ENCODE measurements at regions not wholly inside any gene's neighbourhood (a gene's known extent, or its start where the extent isn't known, plus 50 kb on each side); places are given as distances from the start of the nearest gene placed in this dataset.

DNA sequence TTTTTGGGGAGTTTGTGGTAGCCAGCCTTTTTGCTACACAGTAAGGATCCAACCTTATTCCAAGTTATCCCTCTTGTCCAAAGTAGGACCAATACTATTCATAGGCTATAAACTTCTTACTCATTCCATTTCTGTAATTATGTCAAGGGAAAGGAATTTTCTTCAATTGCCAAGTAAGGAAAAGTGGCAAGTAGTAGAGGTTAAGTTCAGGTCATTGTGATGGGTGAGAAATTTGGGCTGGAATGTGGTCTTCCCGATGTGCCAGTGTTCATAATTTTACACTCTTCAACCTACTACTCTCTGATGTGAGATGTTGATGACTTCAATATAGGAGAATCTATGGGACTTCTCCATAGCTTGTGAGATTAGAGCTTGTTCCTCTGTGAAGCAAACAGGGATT is 648.8 kb downstream of the METTL15 start (continued):
- TF ChIP-seq, protein P1, sequence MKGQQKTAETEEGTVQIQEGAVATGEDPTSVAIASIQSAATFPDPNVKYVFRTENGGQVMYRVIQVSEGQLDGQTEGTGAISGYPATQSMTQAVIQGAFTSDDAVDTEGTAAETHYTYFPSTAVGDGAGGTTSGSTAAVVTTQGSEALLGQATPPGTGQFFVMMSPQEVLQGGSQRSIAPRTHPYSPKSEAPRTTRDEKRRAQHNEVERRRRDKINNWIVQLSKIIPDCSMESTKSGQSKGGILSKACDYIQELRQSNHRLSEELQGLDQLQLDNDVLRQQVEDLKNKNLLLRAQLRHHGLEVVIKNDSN (IDR thresholded peaks at IDR 0.05; ENCODE audit: borderline replicate concordance, low read depth): no peak
- no peak for TF ChIP-seq EZH2phosphoT487 (IDR thresholded peaks at IDR 0.05; ENCODE audit: borderline replicate concordance, low read depth)
- TF ChIP-seq, protein P2, sequence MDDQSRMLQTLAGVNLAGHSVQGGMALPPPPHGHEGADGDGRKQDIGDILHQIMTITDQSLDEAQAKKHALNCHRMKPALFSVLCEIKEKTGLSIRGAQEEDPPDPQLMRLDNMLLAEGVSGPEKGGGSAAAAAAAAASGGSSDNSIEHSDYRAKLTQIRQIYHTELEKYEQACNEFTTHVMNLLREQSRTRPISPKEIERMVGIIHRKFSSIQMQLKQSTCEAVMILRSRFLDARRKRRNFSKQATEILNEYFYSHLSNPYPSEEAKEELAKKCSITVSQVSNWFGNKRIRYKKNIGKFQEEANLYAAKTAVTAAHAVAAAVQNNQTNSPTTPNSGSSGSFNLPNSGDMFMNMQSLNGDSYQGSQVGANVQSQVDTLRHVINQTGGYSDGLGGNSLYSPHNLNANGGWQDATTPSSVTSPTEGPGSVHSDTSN (IDR thresholded peaks at IDR 0.05): peak; percentile 23; the same call in 1 of the 2 replicates
- no peak for TF ChIP-seq FOXJ3 (CRISPR knock-in tag; IDR thresholded peaks at IDR 0.05)
- TF ChIP-seq JUND (IDR thresholded peaks at IDR 0.05): peak; percentile 60; the same call in 1 of the 2 replicates
- TF ChIP-seq, protein P3, sequence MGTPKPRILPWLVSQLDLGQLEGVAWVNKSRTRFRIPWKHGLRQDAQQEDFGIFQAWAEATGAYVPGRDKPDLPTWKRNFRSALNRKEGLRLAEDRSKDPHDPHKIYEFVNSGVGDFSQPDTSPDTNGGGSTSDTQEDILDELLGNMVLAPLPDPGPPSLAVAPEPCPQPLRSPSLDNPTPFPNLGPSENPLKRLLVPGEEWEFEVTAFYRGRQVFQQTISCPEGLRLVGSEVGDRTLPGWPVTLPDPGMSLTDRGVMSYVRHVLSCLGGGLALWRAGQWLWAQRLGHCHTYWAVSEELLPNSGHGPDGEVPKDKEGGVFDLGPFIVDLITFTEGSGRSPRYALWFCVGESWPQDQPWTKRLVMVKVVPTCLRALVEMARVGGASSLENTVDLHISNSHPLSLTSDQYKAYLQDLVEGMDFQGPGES (IDR thresholded peaks at IDR 0.05; ENCODE audit: low read depth, low read length): no peak
- TF ChIP-seq YY1 (IDR thresholded peaks at IDR 0.05; ENCODE audit: low read depth): no peak

DNA sequence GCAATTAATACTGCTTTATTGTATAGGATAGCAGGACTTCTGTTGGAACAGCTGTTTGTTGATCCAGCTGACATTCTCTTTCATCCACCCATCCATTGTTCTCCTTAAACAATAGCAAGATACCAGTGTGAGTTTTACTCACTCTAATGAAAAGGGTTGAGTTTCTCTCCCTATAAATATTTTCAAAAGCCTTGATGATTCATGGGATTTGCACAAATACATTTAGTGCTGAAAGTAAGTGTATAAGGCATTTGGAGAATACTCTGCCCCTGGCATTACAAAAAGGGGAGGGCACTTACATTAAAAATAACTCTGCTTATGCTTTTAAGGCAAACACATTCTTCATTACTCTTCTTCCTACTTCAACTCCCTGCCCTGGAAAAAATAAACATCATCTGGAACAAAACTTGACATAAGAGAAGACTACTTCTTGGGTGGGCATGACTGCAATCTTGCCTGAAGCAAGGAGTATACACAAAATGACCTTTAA is 634.9 kb downstream of the METTL15 start:
- CTCF ChIA-PET: no interaction called here
- POLR2A ChIA-PET: no interaction called here
- Histone ChIP-seq H3K9me3 (no peaks in the 10 kb centered on the region), H3K4me3 (ENCODE audit: low read depth in 2 of 2, low read length in 1 of 2) (no peak overlapping the region), H4K20me1 (ENCODE audit: insufficient read depth) (no peaks in the 10 kb centered on the region), H3K79me2 (ENCODE audit: insufficient read depth) (no peaks in the 10 kb centered on the region), H3K9me2 (no peaks in the 10 kb centered on the region), H3K9ac (no peak overlapping the region), H3K27me3 (ENCODE audit: insufficient read depth) (no peaks in the 10 kb centered on the region), H3F3A (replicated peaks; ENCODE audit: insufficient read depth) (peaks cover 3% of the 10 kb centered on the region), H3K4me2 (no peak overlapping the region), H3K4me1 (ENCODE audit: control insufficient read depth in 1 of 2, insufficient read depth in 2 of 2, low read depth in 1 of 2, low read length in 1 of 2) (peaks cover 0 to 23% of the 10 kb centered on the region in 2 experiments; a peak in 1 of 4 replicates), H3K36me3 (replicated peaks in 1 of 2; ENCODE audit: control insufficient read depth in 1 of 2, insufficient read depth in 2 of 2, low read length in 1 of 2) (peaks cover 0 to 8% of the 10 kb centered on the region in 2 experiments), H2AFZ (ENCODE audit: low read depth) (0 out of 2 replicates have a peak overlapping the region, but pooled peaks have one; percentile 49), H3K27ac (ENCODE audit: low read depth in 2 of 2, low read length in 1 of 2) (no peak overlapping the region)
- DNase-seq: no peak
- TF ChIP-seq RAD21 (IDR thresholded peaks at IDR 0.05; ENCODE audit: low read length): no peak
- no peak for TF ChIP-seq FOXM1 (IDR thresholded peaks at IDR 0.05; ENCODE audit: low read depth)
- TF ChIP-seq, protein P4, sequence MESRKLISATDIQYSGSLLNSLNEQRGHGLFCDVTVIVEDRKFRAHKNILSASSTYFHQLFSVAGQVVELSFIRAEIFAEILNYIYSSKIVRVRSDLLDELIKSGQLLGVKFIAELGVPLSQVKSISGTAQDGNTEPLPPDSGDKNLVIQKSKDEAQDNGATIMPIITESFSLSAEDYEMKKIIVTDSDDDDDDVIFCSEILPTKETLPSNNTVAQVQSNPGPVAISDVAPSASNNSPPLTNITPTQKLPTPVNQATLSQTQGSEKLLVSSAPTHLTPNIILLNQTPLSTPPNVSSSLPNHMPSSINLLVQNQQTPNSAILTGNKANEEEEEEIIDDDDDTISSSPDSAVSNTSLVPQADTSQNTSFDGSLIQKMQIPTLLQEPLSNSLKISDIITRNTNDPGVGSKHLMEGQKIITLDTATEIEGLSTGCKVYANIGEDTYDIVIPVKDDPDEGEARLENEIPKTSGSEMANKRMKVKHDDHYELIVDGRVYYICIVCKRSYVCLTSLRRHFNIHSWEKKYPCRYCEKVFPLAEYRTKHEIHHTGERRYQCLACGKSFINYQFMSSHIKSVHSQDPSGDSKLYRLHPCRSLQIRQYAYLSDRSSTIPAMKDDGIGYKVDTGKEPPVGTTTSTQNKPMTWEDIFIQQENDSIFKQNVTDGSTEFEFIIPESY (IDR thresholded peaks at IDR 0.05; ENCODE audit: borderline replicate concordance, low read depth): no peak
- no peak for TF ChIP-seq FOSL2 (IDR thresholded peaks at IDR 0.05; ENCODE audit: borderline replicate concordance, low read depth)
- no peak for TF ChIP-seq POLR2AphosphoS5 (IDR thresholded peaks at IDR 0.05; ENCODE audit: low read depth, low read length)
- TF ChIP-seq SIN3A (IDR thresholded peaks at IDR 0.05; ENCODE audit: borderline replicate concordance, low read depth, low read length): no peak
- no peak for TF ChIP-seq FOXJ3 (CRISPR knock-in tag; IDR thresholded peaks at IDR 0.05)
- TF ChIP-seq, protein P5, sequence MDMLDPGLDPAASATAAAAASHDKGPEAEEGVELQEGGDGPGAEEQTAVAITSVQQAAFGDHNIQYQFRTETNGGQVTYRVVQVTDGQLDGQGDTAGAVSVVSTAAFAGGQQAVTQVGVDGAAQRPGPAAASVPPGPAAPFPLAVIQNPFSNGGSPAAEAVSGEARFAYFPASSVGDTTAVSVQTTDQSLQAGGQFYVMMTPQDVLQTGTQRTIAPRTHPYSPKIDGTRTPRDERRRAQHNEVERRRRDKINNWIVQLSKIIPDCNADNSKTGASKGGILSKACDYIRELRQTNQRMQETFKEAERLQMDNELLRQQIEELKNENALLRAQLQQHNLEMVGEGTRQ (IDR thresholded peaks at IDR 0.05; ENCODE audit: borderline replicate concordance, low read depth, low read length): no peak
- no peak for TF ChIP-seq MXI1 (IDR thresholded peaks at IDR 0.05; ENCODE audit: low read depth, low read length)
